ENCODE measurements at regions not wholly inside any gene's neighbourhood (a gene's known extent, or its start where the extent isn't known, plus 50 kb on each side); places are given as distances from the start of the nearest gene placed in this dataset.

DNA sequence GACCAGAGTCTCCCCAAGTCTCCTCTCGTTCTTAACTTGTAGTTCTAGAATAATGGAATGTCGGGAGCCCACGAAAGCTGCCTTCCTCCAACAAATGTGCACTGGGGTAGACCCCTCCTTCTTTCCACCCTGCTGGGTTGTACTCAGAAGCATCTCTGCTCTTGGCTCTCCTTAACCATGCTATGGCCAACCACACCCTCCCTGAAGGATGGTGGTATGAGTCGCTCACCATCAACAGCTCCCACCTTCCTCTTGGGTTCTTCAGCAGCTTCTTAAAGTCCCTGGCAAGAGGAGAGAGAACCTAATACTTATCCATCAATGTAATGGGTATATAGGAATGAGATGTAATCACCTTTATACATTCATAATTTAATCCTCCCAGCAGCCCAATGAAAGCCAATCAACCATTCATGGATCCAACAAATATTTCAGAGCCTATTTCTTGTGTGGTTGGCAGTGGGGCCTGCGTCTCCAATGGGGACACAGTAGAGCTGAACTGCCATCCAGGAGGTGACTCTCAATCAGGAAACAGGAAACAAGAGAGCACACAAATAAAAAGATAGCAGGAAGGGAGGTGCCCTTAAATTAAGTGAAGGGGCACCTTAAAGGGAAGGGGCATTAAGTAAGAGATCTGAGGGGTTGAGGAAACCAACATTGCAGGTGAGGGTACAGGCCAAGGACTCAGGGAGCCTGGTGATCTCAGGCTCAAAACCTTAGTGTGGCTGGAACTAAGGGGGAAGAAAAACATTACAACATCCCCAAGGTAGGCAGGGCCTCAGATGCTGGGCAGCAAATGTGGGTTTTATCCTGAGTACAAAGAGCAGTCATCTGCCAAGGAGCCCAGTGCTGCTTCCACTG is 64.4 kb upstream of the ETS2 start:
- Histone ChIP-seq H3K9me2 (ENCODE audit: insufficient read depth) (no peaks in the 10 kb centered on the region), H4K20me1 (ENCODE audit: insufficient read depth) (no peaks in the 10 kb centered on the region), H3K9ac (no peak overlapping the region), H3K4me1 (ENCODE audit: insufficient read depth) (no peaks in the 10 kb centered on the region), H3K79me2 (ENCODE audit: insufficient read depth) (no peaks in the 10 kb centered on the region), H3F3A (ENCODE audit: insufficient read depth) (no peaks in the 10 kb centered on the region), H3K27ac (no peak overlapping the region), H2AFZ (no peak overlapping the region), H3K9me3 (ENCODE audit: low read depth) (no peaks in the 10 kb centered on the region), H3K4me3 (no peak overlapping the region), H3K4me2 (ENCODE audit: unreplicated experiment) (no peak overlapping the region), H3K27me3 (replicated peaks; ENCODE audit: insufficient read depth) (no peaks in the 10 kb centered on the region), H3K36me3 (ENCODE audit: low read depth) (no peaks in the 10 kb centered on the region)
- WGBS, 2 experiments (ENCODE audit: low coverage in 1 of 2, low lambda C conversion rate in 2 of 2, missing lambda C conversion rate in 2 of 2), result 94 to 97% methylated on average over 5 of the region's 5 CpGs
- TF ChIP-seq EZH2 (IDR thresholded peaks at IDR 0.05; ENCODE audit: insufficient read depth, poor library complexity, severe bottlenecking) (no peak), EZH2phosphoT487 (IDR thresholded peaks at IDR 0.05; ENCODE audit: insufficient read depth, low read depth) (no peak)
- DNase-seq, result no peak
- in situ Hi-C loops (cut with MboI), result no loop called here

DNA sequence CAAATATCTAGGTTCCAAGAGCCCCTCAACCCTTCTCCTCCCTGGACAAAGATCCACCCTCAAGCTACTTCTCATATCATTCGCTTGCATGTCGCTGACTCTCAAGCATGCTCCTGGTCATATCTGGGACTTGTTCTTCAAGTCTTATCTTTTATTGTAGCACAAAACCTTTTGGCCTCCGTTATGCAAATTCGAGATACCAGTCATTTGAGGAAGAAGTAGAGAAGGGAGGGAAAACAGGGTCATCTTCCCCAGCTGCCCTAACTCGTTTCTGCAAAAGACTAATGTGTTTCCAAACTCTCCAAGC is 63.8 kb upstream of the ETS2 start:
- no peak overlapping the region for H2AFZ ChIP-seq
- H3K27me3 ChIP-seq (replicated peaks; ENCODE audit: insufficient read depth), result no peaks in the 10 kb centered on the region
- H3K27ac ChIP-seq, result no peak overlapping the region
- no peak for DNase-seq
- H3K9ac ChIP-seq, result no peak overlapping the region
- H3K9me2 ChIP-seq (ENCODE audit: insufficient read depth), result no peaks in the 10 kb centered on the region
- 81 to 84% methylated on average over 5 of the region's 5 CpGs for WGBS, 2 experiments (ENCODE audit: low coverage in 1 of 2, low lambda C conversion rate in 2 of 2, missing lambda C conversion rate in 2 of 2)
- H3K36me3 ChIP-seq (ENCODE audit: low read depth), result no peaks in the 10 kb centered on the region
- H3K4me3 ChIP-seq, result no peak overlapping the region
- no peaks in the 10 kb centered on the region for H3F3A ChIP-seq (ENCODE audit: insufficient read depth)
- no peak overlapping the region for H3K4me2 ChIP-seq (ENCODE audit: unreplicated experiment)
- no peaks in the 10 kb centered on the region for H3K9me3 ChIP-seq (ENCODE audit: low read depth)
- in situ Hi-C loops (cut with MboI), result no loop called here
- no peaks in the 10 kb centered on the region for H4K20me1 ChIP-seq (ENCODE audit: insufficient read depth)
- no peaks in the 10 kb centered on the region for H3K4me1 ChIP-seq (ENCODE audit: insufficient read depth)
- H3K79me2 ChIP-seq (ENCODE audit: insufficient read depth), result no peaks in the 10 kb centered on the region
- no peak for TF ChIP-seq EZH2phosphoT487 (IDR thresholded peaks at IDR 0.05; ENCODE audit: insufficient read depth, low read depth)
- no peak for TF ChIP-seq EZH2 (IDR thresholded peaks at IDR 0.05; ENCODE audit: insufficient read depth, poor library complexity, severe bottlenecking)

DNA sequence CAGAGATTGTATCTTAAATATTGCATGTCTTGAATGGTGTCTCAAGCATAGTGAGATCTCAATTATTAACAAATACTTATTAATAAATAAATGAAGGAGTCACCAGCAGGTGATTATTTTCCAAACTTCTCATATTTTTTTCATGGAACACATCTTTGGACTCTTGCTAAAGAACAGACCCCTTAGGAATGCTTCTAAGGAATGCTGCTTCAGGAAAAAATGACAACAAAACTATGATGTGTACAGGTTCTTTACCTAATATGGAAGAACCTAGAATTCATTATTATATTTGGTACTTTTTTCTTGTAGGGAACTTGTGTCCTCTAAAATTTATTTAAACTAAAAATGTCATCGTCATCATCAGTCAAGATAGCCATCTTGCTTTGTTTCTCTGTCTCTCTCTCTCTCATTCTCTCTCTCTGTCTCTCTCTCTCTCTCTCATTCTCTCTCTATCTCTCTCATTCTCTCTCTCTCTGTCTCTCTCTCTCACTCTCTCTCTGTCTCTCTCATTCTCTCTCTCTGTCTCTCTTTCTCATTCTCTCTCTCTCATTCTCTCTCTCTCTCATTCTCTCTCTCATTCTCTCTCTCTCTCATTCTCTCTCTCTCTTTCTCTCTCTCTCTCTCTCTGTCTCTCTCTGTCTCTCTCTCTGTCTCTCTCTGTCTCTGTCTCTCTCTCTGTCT is 63.0 kb upstream of the ETS2 start:
- H2AFZ ChIP-seq, result no peak overlapping the region
- H3K9me2 ChIP-seq (ENCODE audit: insufficient read depth), result no peaks in the 10 kb centered on the region
- 89 to 100% methylated on average over 1 of the region's 1 CpG for WGBS, 2 experiments (ENCODE audit: low coverage in 1 of 2, low lambda C conversion rate in 2 of 2, missing lambda C conversion rate in 2 of 2)
- H3K9me3 ChIP-seq (ENCODE audit: low read depth), result no peaks in the 10 kb centered on the region
- no peak for DNase-seq
- TF ChIP-seq EZH2phosphoT487 (IDR thresholded peaks at IDR 0.05; ENCODE audit: insufficient read depth, low read depth) (no peak), EZH2 (IDR thresholded peaks at IDR 0.05; ENCODE audit: insufficient read depth, poor library complexity, severe bottlenecking) (no peak)
- no peak overlapping the region for H3K9ac ChIP-seq
- H3K27me3 ChIP-seq (replicated peaks; ENCODE audit: insufficient read depth), result no peaks in the 10 kb centered on the region
- no peaks in the 10 kb centered on the region for H4K20me1 ChIP-seq (ENCODE audit: insufficient read depth)
- no peaks in the 10 kb centered on the region for H3K4me1 ChIP-seq (ENCODE audit: insufficient read depth)
- H3K4me2 ChIP-seq (ENCODE audit: unreplicated experiment), result no peak overlapping the region
- H3K79me2 ChIP-seq (ENCODE audit: insufficient read depth), result no peaks in the 10 kb centered on the region
- no peaks in the 10 kb centered on the region for H3F3A ChIP-seq (ENCODE audit: insufficient read depth)
- in situ Hi-C loops (cut with MboI), result no loop called here
- H3K36me3 ChIP-seq (ENCODE audit: low read depth), result no peaks in the 10 kb centered on the region
- no peak overlapping the region for H3K27ac ChIP-seq
- no peak overlapping the region for H3K4me3 ChIP-seq

DNA sequence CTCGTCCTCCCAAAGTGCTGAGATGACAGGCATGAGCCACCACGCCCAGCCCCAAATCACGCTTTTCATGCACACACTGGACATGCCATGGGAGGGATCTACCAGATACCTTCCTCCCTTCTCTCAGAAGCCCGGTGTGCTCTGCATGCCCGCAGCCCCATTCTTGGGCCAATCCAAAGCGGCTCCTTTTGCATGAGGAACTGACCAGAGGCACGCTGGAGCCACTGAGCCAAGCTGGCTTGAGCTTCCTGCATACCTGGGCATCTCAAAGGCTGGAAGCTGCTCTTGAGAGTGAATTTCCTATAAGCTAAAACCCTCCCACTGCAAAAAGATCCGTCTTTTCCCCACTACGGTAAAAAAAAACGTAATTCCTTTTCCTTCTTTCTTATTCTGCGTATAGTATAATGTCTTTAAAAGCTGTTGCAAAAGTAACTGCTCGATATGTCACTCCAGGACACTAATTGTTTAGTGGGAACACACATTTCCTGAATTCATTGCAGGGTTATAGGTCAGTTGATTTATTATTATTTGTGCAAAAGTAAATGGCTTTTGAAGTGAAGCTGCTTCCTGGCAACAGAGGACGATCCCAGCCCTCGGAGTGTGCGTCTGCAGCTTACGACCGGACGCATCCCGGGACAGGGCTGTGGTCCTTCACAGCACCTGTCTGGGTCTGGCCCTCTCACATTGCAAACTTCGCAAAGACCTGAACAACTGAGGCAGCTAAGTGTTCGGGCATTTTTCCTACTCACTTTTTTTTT is 61.8 kb upstream of the ETS2 start:
- no peak for TF ChIP-seq EZH2phosphoT487 (IDR thresholded peaks at IDR 0.05; ENCODE audit: insufficient read depth, low read depth)
- TF ChIP-seq EZH2 (IDR thresholded peaks at IDR 0.05; ENCODE audit: insufficient read depth, poor library complexity, severe bottlenecking), result no peak
- H3K79me2 ChIP-seq (ENCODE audit: insufficient read depth), result no peaks in the 10 kb centered on the region
- H3K27me3 ChIP-seq (replicated peaks; ENCODE audit: insufficient read depth), result no peaks in the 10 kb centered on the region
- no peak overlapping the region for H3K27ac ChIP-seq
- H3K4me2 ChIP-seq (ENCODE audit: unreplicated experiment), result no peak overlapping the region
- in situ Hi-C loops (cut with MboI), result no loop called here
- no peaks in the 10 kb centered on the region for H3F3A ChIP-seq (ENCODE audit: insufficient read depth)
- H3K4me3 ChIP-seq, result no peak overlapping the region
- H4K20me1 ChIP-seq (ENCODE audit: insufficient read depth), result no peaks in the 10 kb centered on the region
- WGBS, 2 experiments (ENCODE audit: low coverage in 1 of 2, low lambda C conversion rate in 2 of 2, missing lambda C conversion rate in 2 of 2), result 74% methylated on average over 21 of the region's 21 CpGs
- no peak for DNase-seq
- H3K9ac ChIP-seq, result no peak overlapping the region
- H3K4me1 ChIP-seq (ENCODE audit: insufficient read depth), result no peaks in the 10 kb centered on the region
- no peaks in the 10 kb centered on the region for H3K9me2 ChIP-seq (ENCODE audit: insufficient read depth)
- no peak overlapping the region for H2AFZ ChIP-seq
- no peaks in the 10 kb centered on the region for H3K36me3 ChIP-seq (ENCODE audit: low read depth)
- no peaks in the 10 kb centered on the region for H3K9me3 ChIP-seq (ENCODE audit: low read depth)

Measured in GM23248 (cell line).